Right atrium auricular region (tissue), 2 donors: ENCODE measurements at regions not wholly inside any gene's neighbourhood (a gene's known extent, or its start where the extent isn't known, plus 50 kb on each side); places are given as distances from the start of the nearest gene placed in this dataset.

Experiments used
- DNase-seq: peaks from one replicate; pipeline ENCODE4 v3.0.0-alpha.2; 2019; ENCODE audit warnings: low spot score
- H3K27ac ChIP-seq, 2 donors: fragments of 200-600 bp; sonication (generic); 1 replicate in 1 of 2; 2 replicates in 1 of 2; pipeline ENCODE4 v1.5.1; 2016 to 2019
- H3K27me3 ChIP-seq, 2 donors: fragments of 200-600 bp; sonication (generic); one replicate each; pipeline versions ENCODE4 v1.5.1 to v1.6.0; 2017 to 2019
- H3K36me3 ChIP-seq: fragments of 200-600 bp; sonication (generic); one replicate; pipeline ENCODE4 v1.5.1; 2016
- H3K4me1 ChIP-seq, 2 donors: fragments of 200-600 bp; sonication (generic); one replicate each; pipeline versions ENCODE4 v1.5.1 to v1.6.0; 2017 to 2019
- H3K4me3 ChIP-seq, 2 donors: fragments of 200-600 bp; sonication (generic); 1 replicate in 1 of 2; 2 replicates in 1 of 2; pipeline ENCODE4 v1.5.1; 2017 to 2019; ENCODE audit warnings: mild to moderate bottlenecking in 1 of 2, moderate library complexity in 1 of 2
- H3K9me3 ChIP-seq, 2 donors: fragments of 200-600 bp; sonication (generic); one replicate each; pipeline ENCODE4 v1.5.1; 2019
- CTCF ChIP-seq, 2 donors: fragments of 200-600 bp; sonication (generic); IDR thresholded peaks; one replicate each; pipeline ENCODE4 v1.5.1; 2019; ENCODE audit warnings: antibody characterized with exemption in 2 of 2

- Histone ChIP-seq H3K4me3 (no peak overlapping the region), H3K36me3 (no peaks in the 10 kb centered on the region), H3K4me1 (peaks cover 0 to under 1% of the 10 kb centered on the region in 2 donors), H3K27me3 (no peaks in the 10 kb centered on the region), H3K9me3 (no peaks in the 10 kb centered on the region), H3K27ac (no peak overlapping the region)
- no peak for TF ChIP-seq CTCF (IDR thresholded peaks at IDR 0.05)
- DNase-seq, result no peak
Measured at GRCh38 chr5:74030371-74030770, 404.4 kb downstream of the ARHGEF28 start.

GRCh38 chr5:74028976-74029375 lies 403.0 kb downstream of the ARHGEF28 start:
- no peaks in the 10 kb centered on the region for H3K9me3 ChIP-seq
- H3K27ac ChIP-seq, result no peak overlapping the region
- TF ChIP-seq CTCF (IDR thresholded peaks at IDR 0.05), result no peak
- no peaks in the 10 kb centered on the region for H3K27me3 ChIP-seq
- no peaks in the 10 kb centered on the region for H3K4me1 ChIP-seq
- H3K36me3 ChIP-seq, result no peaks in the 10 kb centered on the region
- no peak for DNase-seq
- no peak overlapping the region for H3K4me3 ChIP-seq

- Histone ChIP-seq H3K4me1 (no peaks in the 10 kb centered on the region), H3K36me3 (no peaks in the 10 kb centered on the region), H3K9me3 (no peaks in the 10 kb centered on the region), H3K27me3 (no peaks in the 10 kb centered on the region), H3K27ac (no peak overlapping the region), H3K4me3 (no peak overlapping the region)
- TF ChIP-seq CTCF (IDR thresholded peaks at IDR 0.05), result no peak
- no peak for DNase-seq
Measured at GRCh38 chr5:74028406-74028805, 402.4 kb downstream of the ARHGEF28 start.

- Histone ChIP-seq H3K4me1 (no peaks in the 10 kb centered on the region), H3K27ac (no peak overlapping the region), H3K4me3 (no peak overlapping the region), H3K9me3 (no peaks in the 10 kb centered on the region), H3K27me3 (no peaks in the 10 kb centered on the region), H3K36me3 (no peaks in the 10 kb centered on the region)
- no peak for DNase-seq
- TF ChIP-seq CTCF (IDR thresholded peaks at IDR 0.05), result no peak
Measured at GRCh38 chr5:74027732-74028338, 401.8 kb downstream of the ARHGEF28 start.

- H3K4me3 ChIP-seq, result no peak overlapping the region
- TF ChIP-seq CTCF (IDR thresholded peaks at IDR 0.05), result no peak
- no peaks in the 10 kb centered on the region for H3K36me3 ChIP-seq
- no peaks in the 10 kb centered on the region for H3K9me3 ChIP-seq
- no peak for DNase-seq
- H3K27ac ChIP-seq, result no peak overlapping the region
- no peaks in the 10 kb centered on the region for H3K4me1 ChIP-seq
- H3K27me3 ChIP-seq, result no peaks in the 10 kb centered on the region
Measured at GRCh38 chr5:74026310-74026709, 400.3 kb downstream of the ARHGEF28 start.

GRCh38 chr5:74021126-74021525 lies 395.1 kb downstream of the ARHGEF28 start:
- Histone ChIP-seq H3K27ac (no peak overlapping the region), H3K9me3 (no peaks in the 10 kb centered on the region), H3K4me1 (no peaks in the 10 kb centered on the region), H3K4me3 (no peak overlapping the region), H3K36me3 (no peaks in the 10 kb centered on the region), H3K27me3 (no peaks in the 10 kb centered on the region)
- no peak for TF ChIP-seq CTCF (IDR thresholded peaks at IDR 0.05)
- no peak for DNase-seq
